ENCODE measurements at regions not wholly inside any gene's neighbourhood (a gene's known extent, or its start where the extent isn't known, plus 50 kb on each side); places are given as distances from the start of the nearest gene placed in this dataset.

DNA sequence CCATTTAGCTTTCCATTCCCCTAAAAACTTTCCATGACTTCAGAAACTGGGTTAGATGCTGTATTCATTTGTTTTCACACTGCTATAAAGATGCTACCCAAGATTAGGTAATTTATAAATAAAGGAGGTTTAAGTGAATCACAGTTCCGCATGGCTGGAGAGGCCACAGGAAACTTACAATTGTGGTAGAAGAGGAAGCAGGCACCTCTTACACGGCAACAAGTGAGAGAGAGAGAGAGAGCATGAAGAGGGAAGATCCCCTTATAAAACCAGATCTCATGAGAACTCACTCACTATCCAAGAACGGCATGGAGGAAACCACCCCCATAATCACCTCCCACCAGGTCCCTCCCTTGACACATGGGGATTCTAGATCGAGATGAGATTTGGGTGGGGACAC, 336.8 kb downstream of the TFEC start:
- no peak overlapping the region for H2AFZ ChIP-seq (ENCODE audit: low read depth, low read length)
- H3K9me3 ChIP-seq (replicated peaks; ENCODE audit: control insufficient read depth, insufficient read depth, low read depth, low read length): 0 out of 2 replicates have a peak, but pooled peaks cover 2% of the 10 kb centered on the region
- H3K4me3 ChIP-seq: no peak overlapping the region
- intact Hi-C loops (cut with micrococcal nuclease): no loop called here
- 2% methylated on average over 4 of the region's 4 CpGs for WGBS (ENCODE audit: insufficient coverage, low coverage, missing lambda C conversion rate)
- no peak overlapping the region for H3K9ac ChIP-seq (ENCODE audit: insufficient read depth in 1 of 2, low read depth in 2 of 2, low read length in 2 of 2)
- POLR2A ChIA-PET: no interaction called here
- no peaks in the 10 kb centered on the region for H3K36me3 ChIP-seq (ENCODE audit: control insufficient read depth, insufficient read depth, low read length)
- no peak for DNase-seq (ENCODE audit: extremely low read depth in 1 of 4, low spot score in 3 of 4)
- H3K79me2 ChIP-seq (ENCODE audit: control insufficient read depth, insufficient read depth, low read length): no peaks in the 10 kb centered on the region
- in situ Hi-C loops (cut with MboI): no loop called here
- CTCF ChIA-PET (ENCODE audit: low intra/inter-chr PET ratio): interaction anchor here (0.6 kb wide), 1 partner anchor 1945 kb away, joined by 3 read pairs; no protein-coding TSS in a partner anchor
- no peak overlapping the region for H3K27ac ChIP-seq (ENCODE audit: extremely low read depth, low read depth, low read length)
- no peaks in the 10 kb centered on the region for H4K20me1 ChIP-seq (replicated peaks; ENCODE audit: control insufficient read depth, insufficient read depth, low read length)
- FAIRE-seq: no peak
- ATAC-seq: no peak
- no peaks in the 10 kb centered on the region for H3K4me1 ChIP-seq (replicated peaks in 1 of 2; ENCODE audit: control insufficient read depth in 2 of 2, insufficient read depth in 2 of 2, low read length in 2 of 2)
- H3K4me2 ChIP-seq (ENCODE audit: insufficient read depth, low read length): no peak overlapping the region
- no peaks in the 10 kb centered on the region for H3K27me3 ChIP-seq (ENCODE audit: control insufficient read depth in 2 of 2, insufficient read depth in 2 of 2, low read length in 2 of 2)
- no TSS peak for BruUV-seq (replicated peaks)
- no peaks in the 10 kb centered on the region for H3K9me1 ChIP-seq (ENCODE audit: control insufficient read depth, insufficient read depth, low read length)
- no peak for TF ChIP-seq GTF2F1 (IDR thresholded peaks at IDR 0.05; ENCODE audit: low read depth, low read length)
- no peak for TF ChIP-seq ESRRB (CRISPR knock-in tag; IDR thresholded peaks at IDR 0.05; ENCODE audit: borderline replicate concordance)
- no peak for TF ChIP-seq SAFB (IDR thresholded peaks at IDR 0.05; ENCODE audit: borderline replicate concordance, low read depth, low read length)
- TF ChIP-seq, protein P1, sequence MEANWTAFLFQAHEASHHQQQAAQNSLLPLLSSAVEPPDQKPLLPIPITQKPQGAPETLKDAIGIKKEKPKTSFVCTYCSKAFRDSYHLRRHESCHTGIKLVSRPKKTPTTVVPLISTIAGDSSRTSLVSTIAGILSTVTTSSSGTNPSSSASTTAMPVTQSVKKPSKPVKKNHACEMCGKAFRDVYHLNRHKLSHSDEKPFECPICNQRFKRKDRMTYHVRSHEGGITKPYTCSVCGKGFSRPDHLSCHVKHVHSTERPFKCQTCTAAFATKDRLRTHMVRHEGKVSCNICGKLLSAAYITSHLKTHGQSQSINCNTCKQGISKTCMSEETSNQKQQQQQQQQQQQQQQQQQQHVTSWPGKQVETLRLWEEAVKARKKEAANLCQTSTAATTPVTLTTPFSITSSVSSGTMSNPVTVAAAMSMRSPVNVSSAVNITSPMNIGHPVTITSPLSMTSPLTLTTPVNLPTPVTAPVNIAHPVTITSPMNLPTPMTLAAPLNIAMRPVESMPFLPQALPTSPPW (CRISPR knock-in tag; IDR thresholded peaks at IDR 0.05): no peak
- no peak for TF ChIP-seq TEAD4 (IDR thresholded peaks at IDR 0.05; ENCODE audit: low read length)
- TF ChIP-seq TEAD4 (CRISPR knock-in tag; IDR thresholded peaks at IDR 0.05; ENCODE audit: borderline replicate concordance): no peak
- no peak for TF ChIP-seq BCOR (IDR thresholded peaks at IDR 0.05)
- TF ChIP-seq SETDB1 (IDR thresholded peaks at IDR 0.05; ENCODE audit: low read length): no peak
- no peak for TF ChIP-seq CHD2 (IDR thresholded peaks at IDR 0.05; ENCODE audit: low read depth, low read length)
- TF ChIP-seq NBN (IDR thresholded peaks at IDR 0.05; ENCODE audit: low read depth): no peak
- TF ChIP-seq SOX6 (IDR thresholded peaks at IDR 0.05): no peak
- TF ChIP-seq SRSF3 (IDR thresholded peaks at IDR 0.05; ENCODE audit: insufficient read depth, low read length): no peak
- TF ChIP-seq, protein P2, sequence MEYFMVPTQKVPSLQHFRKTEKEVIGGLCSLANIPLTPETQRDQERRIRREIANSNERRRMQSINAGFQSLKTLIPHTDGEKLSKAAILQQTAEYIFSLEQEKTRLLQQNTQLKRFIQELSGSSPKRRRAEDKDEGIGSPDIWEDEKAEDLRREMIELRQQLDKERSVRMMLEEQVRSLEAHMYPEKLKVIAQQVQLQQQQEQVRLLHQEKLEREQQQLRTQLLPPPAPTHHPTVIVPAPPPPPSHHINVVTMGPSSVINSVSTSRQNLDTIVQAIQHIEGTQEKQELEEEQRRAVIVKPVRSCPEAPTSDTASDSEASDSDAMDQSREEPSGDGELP (CRISPR knock-in tag; IDR thresholded peaks at IDR 0.05; ENCODE audit: borderline replicate concordance): no peak
- TF ChIP-seq ZNF124 (CRISPR knock-in tag; IDR thresholded peaks at IDR 0.05): no peak
- TF ChIP-seq, protein P3, sequence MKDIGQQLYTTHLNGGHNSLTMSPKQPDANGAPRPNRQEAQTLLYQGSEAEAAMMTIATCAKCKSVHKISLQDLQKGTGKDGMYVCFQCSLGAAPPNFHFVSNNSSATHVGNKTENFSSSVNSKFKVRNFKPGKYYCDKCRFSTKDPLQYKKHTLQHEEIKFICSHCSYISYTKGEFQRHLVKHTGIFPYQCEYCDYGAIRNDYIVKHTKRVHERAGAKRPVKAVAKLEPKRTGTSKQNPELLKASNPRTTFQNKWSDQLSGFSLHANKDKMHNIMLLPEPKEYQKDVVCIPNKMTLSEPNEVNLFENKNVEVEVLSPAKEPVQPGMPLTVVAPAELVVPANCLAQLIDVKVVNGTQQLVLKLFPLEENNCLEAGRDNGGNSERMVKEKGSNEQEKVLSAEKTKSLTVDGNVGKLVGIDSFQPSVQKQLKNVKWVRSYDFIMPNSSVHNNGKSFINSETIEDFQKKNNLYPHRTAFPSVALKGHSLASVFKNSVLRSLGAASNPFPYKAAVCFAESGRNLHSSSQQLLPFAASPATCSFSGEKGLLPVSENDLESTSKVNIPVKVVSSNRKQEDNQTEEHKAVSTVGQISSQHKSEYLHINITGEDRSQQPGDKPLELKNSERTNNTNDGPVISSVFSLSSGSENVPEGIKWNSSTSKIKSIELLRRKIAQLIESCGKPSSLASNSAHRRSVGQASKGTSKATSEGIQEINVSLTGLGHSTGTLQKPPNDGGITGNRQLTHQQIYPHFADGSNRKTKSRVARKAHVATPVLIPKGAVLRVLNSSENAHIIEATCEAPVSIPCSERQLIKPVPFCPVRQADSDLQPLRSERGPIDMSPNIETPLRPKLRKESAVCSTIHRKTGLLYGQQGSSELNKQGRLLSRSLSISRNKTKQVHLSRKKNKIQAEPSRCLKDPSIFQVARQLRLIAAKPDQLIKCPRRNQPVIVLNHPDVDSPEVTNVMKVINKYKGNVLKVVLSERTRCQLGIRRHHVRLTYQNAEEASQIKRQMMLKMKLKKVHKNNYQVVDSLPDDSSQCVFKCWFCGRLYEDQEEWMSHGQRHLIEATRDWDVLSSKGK (CRISPR knock-in tag; IDR thresholded peaks at IDR 0.05): no peak
- TF ChIP-seq, protein P4, sequence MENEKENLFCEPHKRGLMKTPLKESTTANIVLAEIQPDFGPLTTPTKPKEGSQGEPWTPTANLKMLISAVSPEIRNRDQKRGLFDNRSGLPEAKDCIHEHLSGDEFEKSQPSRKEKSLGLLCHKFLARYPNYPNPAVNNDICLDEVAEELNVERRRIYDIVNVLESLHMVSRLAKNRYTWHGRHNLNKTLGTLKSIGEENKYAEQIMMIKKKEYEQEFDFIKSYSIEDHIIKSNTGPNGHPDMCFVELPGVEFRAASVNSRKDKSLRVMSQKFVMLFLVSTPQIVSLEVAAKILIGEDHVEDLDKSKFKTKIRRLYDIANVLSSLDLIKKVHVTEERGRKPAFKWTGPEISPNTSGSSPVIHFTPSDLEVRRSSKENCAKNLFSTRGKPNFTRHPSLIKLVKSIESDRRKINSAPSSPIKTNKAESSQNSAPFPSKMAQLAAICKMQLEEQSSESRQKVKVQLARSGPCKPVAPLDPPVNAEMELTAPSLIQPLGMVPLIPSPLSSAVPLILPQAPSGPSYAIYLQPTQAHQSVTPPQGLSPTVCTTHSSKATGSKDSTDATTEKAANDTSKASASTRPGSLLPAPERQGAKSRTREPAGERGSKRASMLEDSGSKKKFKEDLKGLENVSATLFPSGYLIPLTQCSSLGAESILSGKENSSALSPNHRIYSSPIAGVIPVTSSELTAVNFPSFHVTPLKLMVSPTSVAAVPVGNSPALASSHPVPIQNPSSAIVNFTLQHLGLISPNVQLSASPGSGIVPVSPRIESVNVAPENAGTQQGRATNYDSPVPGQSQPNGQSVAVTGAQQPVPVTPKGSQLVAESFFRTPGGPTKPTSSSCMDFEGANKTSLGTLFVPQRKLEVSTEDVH (IDR thresholded peaks at IDR 0.05; ENCODE audit: low read depth, partially characterized antibody): no peak
- TF ChIP-seq NFXL1 (CRISPR knock-in tag; IDR thresholded peaks at IDR 0.05): no peak
